Fibroblast of peridontal ligament (primary cell): ENCODE measurements at regions not wholly inside any gene's neighbourhood (a gene's known extent, or its start where the extent isn't known, plus 50 kb on each side); places are given as distances from the start of the nearest gene placed in this dataset.

Experiments
- DNase-seq: peaks from one replicate; pipeline ENCODE4 v3.0.0-alpha.2; 2010; ENCODE audit errors: extremely low read depth

DNA sequence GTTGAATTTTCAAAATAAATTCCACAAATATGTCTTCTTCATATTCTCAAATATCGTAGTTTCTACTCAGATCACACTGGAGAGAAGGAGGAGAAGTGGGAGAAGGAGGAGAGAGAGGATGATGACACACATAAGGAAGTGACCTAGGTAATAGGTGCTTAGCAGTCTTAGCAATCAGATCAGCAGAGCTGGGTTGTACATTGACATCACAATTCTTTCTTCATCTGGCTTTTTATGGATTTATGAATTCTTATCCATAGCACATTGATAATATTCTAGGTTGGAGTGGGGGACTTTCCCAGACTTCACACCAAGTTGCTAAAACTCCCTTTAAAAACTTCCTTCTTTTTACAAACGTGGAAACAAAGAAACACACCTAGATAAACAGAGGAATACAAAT is 86.9 kb downstream of the FGF9 start:
- DNase-seq, result no peak

DNA sequence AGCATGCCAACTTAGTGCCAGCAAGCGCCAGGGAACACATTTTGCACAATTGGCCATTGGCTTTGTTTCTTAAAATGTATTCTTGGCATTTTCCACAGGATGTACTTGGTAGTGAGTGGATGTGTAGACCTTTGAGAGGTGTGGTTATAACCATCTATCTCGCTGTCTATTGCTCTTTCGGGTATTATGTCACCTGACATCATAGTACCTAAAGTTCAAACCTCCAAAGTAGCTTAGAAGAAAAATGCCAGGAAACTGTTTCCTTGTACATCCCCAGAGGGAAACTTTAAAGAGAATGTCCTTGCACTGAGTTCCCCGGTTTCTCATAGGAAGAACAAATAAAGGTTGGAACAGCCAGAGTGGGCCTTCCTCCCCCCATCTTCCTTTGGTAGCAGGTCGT is 87.6 kb downstream of the FGF9 start:
- no peak for DNase-seq

DNA sequence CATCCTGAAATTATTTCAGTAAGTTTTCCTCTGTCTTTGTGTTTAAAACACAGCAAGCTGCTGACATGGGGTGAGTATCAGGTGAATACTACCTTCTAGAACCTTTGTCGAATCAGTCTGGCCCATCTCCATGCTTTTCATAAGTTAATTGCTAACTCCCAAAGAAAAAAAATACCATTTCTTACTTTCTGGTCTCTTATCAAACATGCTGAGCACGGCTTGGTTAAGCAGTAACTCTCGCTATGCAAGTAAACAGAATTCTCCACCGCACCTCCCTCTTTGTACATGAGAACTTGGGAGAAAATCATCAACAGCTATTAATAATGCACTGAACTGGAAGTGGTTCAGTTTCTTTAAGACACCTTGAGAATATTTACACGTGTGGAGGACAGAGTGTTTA is 88.6 kb downstream of the FGF9 start:
- no peak for DNase-seq

DNA sequence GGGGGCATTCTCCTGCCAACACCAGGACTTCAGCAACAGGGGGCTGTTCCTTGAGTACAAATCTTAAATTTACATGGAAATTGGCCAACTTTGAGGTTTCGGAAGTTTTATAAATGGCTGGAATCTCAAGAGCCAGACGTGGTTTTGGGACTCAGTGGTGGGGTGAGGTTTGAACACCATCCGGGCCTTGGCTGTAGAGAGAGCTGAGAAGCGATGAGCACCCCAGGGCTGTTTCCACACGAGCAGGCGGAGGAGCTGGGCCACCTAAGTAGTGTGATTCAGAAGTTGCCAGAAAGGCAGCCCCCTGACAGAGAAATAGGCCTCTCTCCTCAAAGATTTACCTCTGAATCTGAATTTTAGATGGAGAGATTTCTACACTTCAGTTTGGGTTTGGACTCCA is 89.0 kb downstream of the FGF9 start:
- DNase-seq, result no peak

DNA sequence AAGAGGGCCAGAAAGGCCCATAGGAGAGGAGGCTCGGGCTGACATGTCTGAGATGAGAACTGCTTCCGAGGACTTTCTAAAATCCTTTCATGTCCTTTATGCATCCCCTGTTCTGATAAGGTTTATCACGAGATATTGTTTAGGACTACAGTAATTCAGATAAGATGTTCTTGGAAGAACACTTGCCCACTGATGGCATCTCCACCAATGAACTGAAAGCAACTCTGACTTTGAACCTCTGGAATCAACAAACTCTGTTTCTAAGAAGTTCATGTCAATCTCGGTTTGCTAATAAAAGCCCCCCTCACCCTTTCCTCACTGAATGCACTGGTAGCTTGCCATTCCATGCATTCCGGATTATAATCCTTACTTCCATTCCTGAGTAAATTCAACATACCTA is 90.9 kb downstream of the FGF9 start:
- no peak for DNase-seq

DNA sequence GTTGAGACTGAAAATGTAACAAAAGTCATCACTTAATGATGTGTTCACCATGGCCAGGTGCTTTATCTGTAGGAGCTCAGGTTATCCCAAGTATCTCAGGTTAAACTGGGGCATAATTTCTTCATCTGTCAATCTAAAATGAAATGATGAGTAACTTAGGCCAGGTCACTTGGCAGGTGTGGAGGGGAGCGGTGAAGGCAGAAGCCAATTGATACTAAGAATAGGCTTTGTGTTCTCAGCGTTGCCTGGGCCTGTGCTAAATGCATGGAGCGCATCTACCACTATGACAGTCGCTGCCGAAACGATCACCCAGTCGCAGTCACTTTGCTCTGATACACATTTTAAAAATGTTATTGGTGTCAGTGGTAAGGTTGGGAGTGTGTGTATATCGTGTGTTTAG is 91.6 kb downstream of the FGF9 start:
- DNase-seq, result no peak

DNA sequence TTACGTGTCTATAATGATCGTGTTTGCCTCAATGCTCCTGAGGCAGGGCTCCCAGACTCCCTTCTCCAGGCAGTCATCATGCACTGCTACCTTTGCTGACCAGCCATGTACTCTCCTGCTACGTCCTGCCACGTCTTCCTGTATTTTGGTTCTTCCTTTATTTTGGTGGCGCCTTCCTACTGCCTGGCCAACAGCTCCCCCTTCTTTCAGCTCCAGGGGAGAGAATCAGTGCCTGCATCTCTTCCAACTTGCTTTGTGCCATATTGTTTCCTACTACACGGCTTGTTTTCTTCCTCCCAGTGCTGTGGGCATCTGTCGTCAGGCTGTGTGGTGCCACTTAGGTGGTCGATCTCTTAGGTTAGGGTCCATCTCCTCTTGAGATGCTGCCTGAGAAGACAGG is 96.2 kb downstream of the FGF9 start:
- DNase-seq, result no peak

DNA sequence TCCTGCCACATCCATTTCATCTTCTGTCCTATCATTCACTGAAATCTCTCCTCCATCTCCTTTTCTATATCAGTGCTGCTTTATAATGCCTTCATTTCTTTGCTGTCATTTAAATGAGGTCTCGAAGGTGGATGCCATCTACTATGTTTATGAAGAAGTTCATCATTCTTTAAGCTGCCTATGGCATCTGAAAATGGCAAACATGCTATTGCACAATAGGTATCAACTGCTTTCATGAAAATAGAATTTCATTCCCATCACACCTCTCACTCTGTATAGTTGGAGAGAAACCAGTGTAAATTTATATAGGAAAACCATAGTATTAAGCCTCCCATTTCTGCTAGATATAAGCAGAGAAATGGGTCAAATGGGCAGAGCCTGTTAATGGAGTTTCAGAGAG is 100.2 kb downstream of the FGF9 start:
- no peak for DNase-seq

DNA sequence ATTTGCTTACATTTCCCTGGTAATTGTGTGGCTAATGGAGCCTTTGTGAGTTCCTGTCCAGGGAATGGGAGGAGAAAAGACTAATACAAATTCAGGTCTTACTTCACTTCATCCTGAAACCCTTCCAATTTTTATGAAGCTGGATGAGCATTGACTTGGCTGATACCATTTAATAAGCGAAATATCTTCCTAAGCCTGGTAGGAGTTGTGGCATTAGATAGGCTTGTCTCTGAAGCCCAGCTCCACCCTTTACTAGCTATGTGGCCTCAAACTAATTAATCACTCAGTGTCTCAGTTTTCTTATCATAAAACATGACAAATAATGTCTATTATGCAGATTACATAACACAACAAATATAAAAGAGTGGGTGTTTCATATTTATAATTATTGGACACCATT is 106.3 kb downstream of the FGF9 start:
- DNase-seq, result no peak

DNA sequence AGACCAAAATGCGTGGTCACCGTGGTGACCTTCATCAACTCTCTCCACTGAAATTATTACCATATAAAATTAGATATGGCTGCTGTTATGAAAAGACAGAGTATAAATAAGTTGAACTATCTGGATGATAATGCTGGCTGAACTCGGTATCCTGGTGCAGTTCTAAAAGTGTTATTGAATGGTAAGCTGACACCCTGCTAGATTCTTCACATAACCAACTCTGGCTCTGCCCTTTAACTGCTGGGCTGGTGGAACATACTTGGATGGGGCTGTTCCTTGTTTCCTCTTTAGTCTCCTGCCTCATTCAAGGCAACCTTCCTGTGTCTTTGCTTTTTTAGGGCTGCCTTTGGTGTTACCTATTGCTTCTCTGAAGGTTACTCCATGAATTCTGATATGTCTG is 106.9 kb downstream of the FGF9 start:
- DNase-seq, result no peak

DNA sequence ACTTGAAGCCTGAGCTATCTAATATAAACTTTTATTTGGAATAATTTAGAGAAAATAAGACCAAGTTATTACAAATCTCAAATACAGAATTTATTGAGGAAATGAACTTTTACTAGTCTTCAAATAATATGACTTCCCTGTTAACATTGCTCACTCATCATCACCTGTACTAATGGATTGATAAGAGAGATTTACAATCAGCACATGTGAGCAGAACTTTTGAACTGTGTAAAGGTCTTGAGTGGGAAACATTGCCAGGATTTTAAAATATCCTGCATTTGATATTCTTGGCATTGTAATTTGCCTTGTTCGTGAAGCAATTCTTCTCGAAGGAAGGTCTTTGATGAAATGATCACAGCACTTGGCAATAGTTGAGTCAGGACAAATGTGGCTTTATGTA is 111.9 kb downstream of the FGF9 start:
- no peak for DNase-seq

DNA sequence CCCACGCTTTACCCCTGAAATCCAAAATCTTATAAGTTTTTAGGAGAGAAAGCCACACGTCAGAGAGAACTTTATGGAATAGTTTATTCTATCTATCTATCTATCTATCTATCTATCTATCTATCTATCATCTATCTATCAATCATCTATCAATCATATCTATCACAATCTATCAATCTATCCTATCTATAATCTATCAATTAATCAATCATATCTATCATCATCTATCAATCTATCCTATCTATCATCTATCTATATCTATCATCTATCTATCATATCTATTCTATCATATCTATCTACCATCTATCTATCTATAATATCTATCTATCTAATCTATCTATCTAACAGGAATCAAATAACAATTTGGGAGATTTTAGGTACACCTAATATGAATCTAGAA is 115.1 kb downstream of the FGF9 start:
- no peak for DNase-seq

DNA sequence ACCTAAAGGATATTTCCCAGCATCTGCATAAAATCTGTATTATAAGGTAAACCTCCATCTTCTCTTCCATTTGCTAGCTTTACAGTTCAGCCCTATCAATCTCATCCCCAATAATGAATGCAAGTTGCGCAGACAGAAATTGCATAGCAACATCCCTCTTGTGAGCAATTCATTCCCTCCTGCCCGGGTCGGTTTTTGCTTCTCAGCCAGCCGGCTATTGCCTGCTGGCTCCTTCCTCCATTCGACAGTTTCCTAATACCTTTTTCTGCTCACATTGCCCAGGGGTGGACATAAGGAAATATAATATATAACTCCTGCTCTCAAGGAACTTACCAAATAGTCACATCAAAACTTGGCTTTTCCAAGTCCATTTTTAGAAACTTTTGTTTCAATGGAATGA is 125.2 kb downstream of the FGF9 start:
- no peak for DNase-seq

DNA sequence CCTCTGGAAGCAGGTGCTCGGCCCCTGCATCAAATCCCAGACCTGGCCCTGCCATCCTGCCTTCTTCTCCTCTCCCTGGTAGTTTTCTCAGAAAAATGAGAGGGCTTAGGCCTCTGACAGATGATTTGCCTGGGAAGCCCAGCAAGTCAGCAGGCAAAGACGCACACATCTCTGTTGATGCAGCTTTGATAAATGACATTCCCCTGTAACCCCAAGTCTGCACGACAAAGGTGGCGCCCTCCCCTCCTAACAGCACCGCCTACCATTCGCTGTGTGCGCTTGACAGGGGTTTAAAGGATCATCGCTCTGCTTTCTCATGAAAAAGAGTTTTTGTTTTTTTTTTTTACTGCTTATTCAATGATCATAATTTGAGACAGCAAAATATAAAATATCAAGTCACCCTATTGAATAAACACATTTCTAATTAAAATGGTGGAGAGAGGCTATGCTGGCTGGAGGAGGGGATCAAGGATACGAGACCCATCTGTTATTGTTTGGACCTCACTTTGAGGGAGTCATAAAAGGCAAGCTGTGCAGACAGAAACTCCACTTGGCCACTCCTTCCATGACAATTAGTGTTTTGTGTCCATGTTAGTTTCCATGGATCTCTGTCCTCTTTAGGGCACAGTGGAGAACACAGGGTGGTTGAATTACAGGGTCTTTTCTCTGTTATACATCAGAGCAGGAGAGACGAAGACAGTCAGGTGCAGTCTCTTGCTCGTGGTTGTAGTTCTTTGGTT is 126.1 kb downstream of the FGF9 start:
- DNase-seq, result no peak

DNA sequence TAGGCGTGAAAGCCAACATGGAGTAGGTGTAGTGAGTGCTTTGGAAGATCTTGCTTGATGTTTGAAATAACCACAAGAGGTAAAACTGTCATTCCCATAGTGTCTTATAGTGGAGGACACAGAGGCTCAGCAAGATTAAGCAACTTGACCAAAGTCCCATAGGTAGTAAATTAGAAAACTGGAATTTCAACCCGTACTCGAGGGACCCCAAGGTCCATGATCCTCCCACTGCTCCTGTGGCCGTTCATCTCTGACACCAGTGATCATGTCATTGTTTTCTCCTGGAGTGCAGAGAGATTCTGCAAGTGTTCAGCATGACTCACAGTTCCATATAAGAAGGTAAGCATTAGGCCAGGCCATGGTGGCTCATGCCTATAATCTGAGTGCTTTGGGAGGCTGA is 126.9 kb downstream of the FGF9 start:
- no peak for DNase-seq

DNA sequence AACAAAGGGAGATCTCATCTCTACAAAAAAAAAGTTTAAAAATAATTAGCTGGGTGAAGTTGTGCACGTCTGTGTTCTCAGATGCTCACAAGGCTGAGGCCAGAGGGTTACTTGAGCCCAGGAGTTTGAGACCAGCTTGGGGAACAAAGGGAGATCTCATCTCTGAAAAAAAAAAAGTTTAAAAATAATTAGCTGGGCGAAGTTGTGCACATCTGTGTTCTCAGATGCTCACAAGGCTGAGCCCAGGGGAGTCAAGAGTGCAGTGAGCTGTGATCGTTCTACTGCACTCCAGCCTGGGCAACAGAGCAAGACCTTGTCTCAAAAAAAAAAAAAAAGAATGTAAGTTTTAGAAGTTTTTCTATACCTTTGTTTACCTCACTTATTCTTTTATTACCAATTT is 127.3 kb downstream of the FGF9 start:
- no peak for DNase-seq

DNA sequence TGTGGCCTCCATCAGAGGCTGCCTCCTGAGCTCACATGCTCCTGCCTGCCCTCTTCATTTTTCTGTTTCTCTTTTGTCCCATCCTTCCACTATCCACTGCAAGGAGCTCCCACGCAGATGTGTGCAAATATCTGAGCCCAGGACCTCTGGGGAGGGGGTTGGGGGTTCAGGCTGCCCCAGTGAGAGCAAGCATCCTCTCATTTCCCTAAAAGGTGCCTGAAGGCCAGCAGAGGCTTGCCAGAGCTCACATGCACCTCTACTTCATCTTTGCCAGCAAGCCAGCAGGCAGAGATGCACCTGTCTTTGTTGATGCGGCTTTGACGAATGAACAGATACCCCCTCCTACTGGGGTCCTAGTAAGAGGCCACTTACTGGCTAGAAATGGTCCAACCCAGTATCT is 128.8 kb downstream of the FGF9 start:
- DNase-seq, result no peak

DNA sequence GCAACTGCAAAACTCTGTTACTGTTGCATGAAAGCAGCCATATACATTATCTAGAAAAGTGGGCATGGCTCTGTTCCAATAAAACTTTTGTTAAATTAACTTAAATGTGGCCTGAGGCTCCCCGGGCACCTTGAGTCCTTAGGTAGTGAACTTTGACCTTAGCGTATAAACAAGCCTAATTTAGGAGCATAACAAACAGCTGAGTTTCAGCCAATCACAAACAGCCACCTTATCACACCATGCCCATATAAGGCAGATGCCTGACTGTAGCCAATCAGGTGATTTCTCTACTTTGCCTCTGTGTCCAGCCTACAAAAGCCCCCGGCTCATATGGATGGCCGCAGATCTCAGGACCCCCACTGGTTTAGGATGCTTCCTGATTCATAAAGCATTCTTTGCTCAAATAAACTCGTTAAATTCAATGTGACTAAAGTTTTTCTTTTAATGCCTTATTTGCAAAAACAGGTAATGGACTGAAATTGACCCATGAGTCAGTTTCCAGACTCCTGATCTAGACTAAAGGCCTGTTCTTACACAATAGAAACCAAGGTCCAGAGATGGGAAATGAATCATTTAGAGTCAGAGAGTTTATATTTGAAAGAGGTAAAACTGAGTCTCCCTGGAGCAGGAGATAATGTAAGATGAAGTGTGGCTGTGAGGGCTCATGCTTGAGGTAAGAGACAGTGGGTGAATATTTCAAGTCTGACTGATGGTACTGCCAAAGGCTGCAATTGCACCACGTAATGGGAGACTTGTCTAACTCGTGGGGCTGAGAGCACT is 130.2 kb downstream of the FGF9 start:
- DNase-seq, result no peak

DNA sequence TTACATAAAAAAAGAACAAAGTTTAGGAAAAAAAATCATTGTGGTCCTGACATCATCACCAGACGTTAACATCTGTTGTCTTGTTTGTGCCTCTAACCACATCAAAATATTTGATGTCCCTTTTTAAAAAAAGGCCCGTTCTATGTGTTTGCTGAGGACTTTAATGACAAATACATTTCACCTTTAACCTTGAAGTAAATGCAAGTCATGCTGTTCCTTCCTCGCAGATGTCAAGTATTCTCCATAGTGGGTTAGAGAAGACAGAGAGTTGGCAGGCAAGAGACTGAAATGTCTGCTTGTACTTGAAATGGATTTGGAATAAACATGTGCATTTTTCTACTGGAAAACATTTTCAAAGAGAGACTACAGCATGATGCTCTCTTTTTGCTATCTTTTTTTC is 134.9 kb downstream of the FGF9 start:
- no peak for DNase-seq

DNA sequence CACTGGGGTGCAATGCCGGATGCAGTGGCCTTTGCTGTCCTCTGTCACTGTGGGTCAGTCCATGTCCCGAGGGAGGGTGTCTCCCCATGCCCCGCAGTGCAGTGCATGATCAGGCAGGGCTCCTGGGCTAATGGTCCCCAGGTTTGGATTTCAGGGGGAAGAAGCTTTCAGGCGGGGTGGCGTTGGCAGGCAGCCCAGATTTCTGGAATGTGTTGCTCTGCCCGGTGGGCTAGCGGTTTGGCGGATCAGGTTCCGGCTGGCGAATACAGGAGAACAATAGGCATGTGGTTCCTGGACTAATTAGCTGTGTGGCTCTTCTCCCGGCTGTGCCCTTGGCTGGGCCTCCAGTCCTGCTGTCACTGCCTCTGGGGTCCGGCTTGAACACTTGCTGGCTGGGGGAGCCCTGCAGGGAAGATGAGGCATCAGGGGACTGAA is 141.3 kb downstream of the FGF9 start:
- no peak for DNase-seq

DNA sequence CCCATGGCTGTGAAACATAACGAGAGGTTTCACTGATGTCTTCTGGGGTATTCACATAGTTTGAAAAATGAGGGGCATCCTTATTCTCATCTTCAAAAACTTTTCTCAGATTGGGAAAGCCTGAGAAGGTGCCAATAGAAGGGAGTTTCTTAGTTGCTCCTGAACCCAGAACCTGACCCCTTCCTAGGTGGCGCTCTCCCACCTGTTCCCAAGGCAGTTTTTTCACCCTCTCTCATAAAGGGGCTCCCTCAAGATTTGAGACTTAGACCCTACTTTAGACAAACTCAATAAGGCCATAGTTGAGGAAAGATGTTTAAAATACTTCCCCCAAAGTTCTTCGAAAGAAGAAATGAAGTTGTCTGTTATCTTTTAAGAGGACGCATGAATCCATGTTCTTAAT is 142.2 kb downstream of the FGF9 start:
- no peak for DNase-seq

DNA sequence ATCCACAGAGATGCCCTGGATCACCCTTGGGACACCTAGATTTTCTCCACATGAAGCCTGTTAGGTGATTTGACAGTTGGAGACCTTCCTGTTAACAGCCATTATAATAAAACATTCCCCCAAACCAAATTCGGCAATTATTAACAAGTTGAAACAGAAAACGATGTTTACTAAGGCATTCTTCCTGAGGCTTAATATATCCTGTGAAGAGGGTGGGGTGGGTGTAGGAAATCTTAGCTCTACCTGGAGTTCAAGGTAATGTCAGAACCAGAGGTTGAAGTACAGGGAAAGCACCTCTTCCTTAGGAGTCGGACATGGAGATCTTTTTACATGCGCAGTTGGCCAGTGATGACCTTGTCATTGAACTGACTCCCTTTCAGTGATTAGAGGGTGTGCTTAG is 143.0 kb downstream of the FGF9 start:
- no peak for DNase-seq

DNA sequence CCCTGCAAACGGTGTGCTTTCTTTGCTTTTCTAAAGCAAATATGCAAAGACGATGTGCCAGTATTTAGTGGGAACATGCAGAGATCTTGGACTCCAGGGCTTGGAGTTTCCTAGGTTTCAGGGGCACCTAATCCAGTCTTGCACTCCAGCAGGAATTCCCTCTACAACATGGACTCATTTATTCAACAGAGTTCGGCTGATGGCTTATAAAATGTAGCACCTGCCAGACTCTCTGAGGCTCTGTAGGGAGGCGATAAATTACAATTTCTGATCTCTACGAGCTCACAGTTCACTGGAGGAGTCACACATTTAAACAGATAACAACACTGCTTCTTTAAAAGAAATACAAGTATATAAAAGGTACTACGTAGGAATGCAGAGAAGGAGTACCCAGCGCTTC is 143.7 kb downstream of the FGF9 start:
- no peak for DNase-seq

DNA sequence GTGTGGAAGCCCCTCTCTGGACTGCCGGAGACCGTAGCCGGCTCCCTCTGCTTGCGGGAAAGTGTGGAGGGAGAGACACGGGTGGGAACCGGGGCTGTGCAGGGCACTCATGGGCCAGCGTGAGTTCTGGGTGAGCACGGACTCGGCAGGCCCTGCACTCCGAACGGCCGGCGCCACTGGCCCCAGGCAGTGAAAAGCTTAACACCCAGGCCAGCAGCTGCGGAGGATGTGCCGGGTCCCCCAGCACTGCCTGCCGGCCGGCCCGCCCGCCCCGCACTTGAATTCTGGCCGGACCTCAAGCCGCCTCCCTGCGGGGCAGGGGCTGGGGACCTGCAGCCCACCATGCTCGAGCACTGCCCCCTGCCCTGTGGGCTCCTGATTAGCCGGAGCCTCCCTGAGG is 147.0 kb downstream of the FGF9 start:
- no peak for DNase-seq
